H1 (cell line): ENCODE measurements at regions not wholly inside any gene's neighbourhood (a gene's known extent, or its start where the extent isn't known, plus 50 kb on each side); places are given as distances from the start of the nearest gene placed in this dataset.

ENCODE experiments used
- CTCF ChIA-PET: fragments of 300-600 bp; sonication (Branson Sonifier 250); formaldehyde crosslinking; loops from one replicate; lab custom pipeline; 2021; ENCODE audit not compliant: partially characterized antibody; lab: Charles Lee
- POLR2A ChIA-PET: fragments of 300-600 bp; sonication (Branson Sonifier 250); formaldehyde crosslinking; loops from one replicate; lab custom pipeline; 2021; ENCODE audit warnings: inconsistent platforms; ENCODE audit not compliant: partially characterized antibody; lab: Charles Lee
- DNase-seq, 2 experiments: peaks; one replicate each; pipeline versions ENCODE4 v3.0.0 to v3.0.0-alpha.2; 2010 to 2022; ENCODE audit warnings: low spot score in 2 of 2, low read depth in 1 of 2, mixed read lengths in 1 of 2
- FAIRE-seq: peaks from 2 replicates; lab custom pipeline; 2011; peaks lifted over from hg19 to GRCh38; lab: Jason Lieb, UNC
- H2AFZ ChIP-seq: 2 replicates; pipeline ENCODE4 v1.8.1; 2012; ENCODE audit warnings: low read length, inconsistent platforms
- H2AK5ac ChIP-seq: 2 replicates; pipeline ENCODE4 v1.6.1; 2013; ENCODE audit warnings: low read depth, low read length
- H2BK120ac ChIP-seq: replicated peaks from 2 replicates; pipeline ENCODE3; 2013; ENCODE audit warnings: low read depth, low read length, inconsistent platforms
- H2BK12ac ChIP-seq: 2 replicates; pipeline ENCODE4 v1.6.1; 2013; ENCODE audit warnings: low read depth, low read length
- H2BK15ac ChIP-seq: 2 replicates; pipeline ENCODE4 v1.6.1; 2013; ENCODE audit warnings: low read length
- H2BK20ac ChIP-seq: 2 replicates; pipeline ENCODE4 v1.6.1; 2013; ENCODE audit warnings: low read length
- H2BK5ac ChIP-seq: 2 replicates; pipeline ENCODE4 v1.6.1; 2013; ENCODE audit warnings: low read depth, low read length
- H3K14ac ChIP-seq: 2 replicates; pipeline ENCODE4 v1.6.1; 2013; ENCODE audit warnings: inconsistent platforms; ENCODE audit not compliant: insufficient read length
- H3K18ac ChIP-seq: 2 replicates; pipeline ENCODE4 v1.6.1; 2013; ENCODE audit warnings: low read length; ENCODE audit errors: extremely low read depth
- H3K23ac ChIP-seq: 2 replicates; pipeline ENCODE4 v1.6.1; 2013; ENCODE audit warnings: inconsistent platforms; ENCODE audit not compliant: insufficient read length
- H3K23me2 ChIP-seq: 2 replicates; pipeline ENCODE4 v1.6.1; 2013; ENCODE audit warnings: low read depth, low read length
- H3K27ac ChIP-seq: 2 replicates; pipeline ENCODE4 v1.6.1; 2011; ENCODE audit warnings: low read depth, low read length, inconsistent platforms
- H3K27me3 ChIP-seq, 4 experiments: replicated peaks in 1 of 4; 1 replicate in 1 of 4; 2 replicates in 3 of 4; pipeline versions ENCODE4 v1.6.1 to v1.8.1; 2011 to 2013; ENCODE audit warnings: low read length in 3 of 4, mild to moderate bottlenecking in 3 of 4, inconsistent platforms in 2 of 4, mixed read lengths in 2 of 4, moderate library complexity in 1 of 4; ENCODE audit not compliant: control insufficient read depth in 3 of 4, insufficient read depth in 3 of 4; ENCODE audit errors: extremely low read depth in 1 of 4
- H3K36me3 ChIP-seq, 4 experiments: 2 replicates each; pipeline versions ENCODE4 v1.6.1 to v1.8.1; 2011 to 2013; ENCODE audit warnings: mild to moderate bottlenecking in 4 of 4, low read length in 3 of 4, moderate library complexity in 2 of 4, control low read depth in 1 of 4, inconsistent platforms in 1 of 4; ENCODE audit not compliant: insufficient read depth in 4 of 4, control insufficient read depth in 2 of 4
- H3K4ac ChIP-seq: replicated peaks from 2 replicates; pipeline ENCODE3; 2013; ENCODE audit warnings: low read length, low read depth, mixed read lengths, inconsistent platforms; ENCODE audit not compliant: insufficient read length
- H3K4me1 ChIP-seq, 4 experiments: replicated peaks in 1 of 4; 1 replicate in 1 of 4; 2 replicates in 3 of 4; pipeline versions ENCODE4 v1.6.1 to v1.8.1; 2011 to 2013; ENCODE audit warnings: low read length in 3 of 4, inconsistent platforms in 2 of 4, mixed read lengths in 1 of 4; ENCODE audit not compliant: insufficient read depth in 4 of 4, control insufficient read depth in 3 of 4
- H3K4me2 ChIP-seq, 2 experiments: 2 replicates each; pipeline versions ENCODE4 v1.6.1 to v1.8.1; 2011 to 2013; ENCODE audit warnings: low read depth in 2 of 2, low read length in 2 of 2, control low read depth in 1 of 2, inconsistent platforms in 1 of 2, mild to moderate bottlenecking in 1 of 2; ENCODE audit not compliant: insufficient read depth in 1 of 2
- H3K4me3 ChIP-seq, 4 experiments: fragments of 200-600, 300-600 bp in 1 of 4; sonication (generic), shearing (Covaris generic), sonication (Bioruptor Twin) in 1 of 4; 2 replicates each; pipeline versions ENCODE4 v1.5.1 to v1.8.1; 2011 to 2016; ENCODE audit warnings: low read length in 4 of 4, low read depth in 3 of 4, control low read depth in 2 of 4, inconsistent platforms in 2 of 4, mild to moderate bottlenecking in 2 of 4, mixed read lengths in 1 of 4, moderate library complexity in 1 of 4; ENCODE audit not compliant: insufficient read depth in 2 of 4; ENCODE audit errors: extremely low read depth in 1 of 4
- H3K56ac ChIP-seq: replicated peaks from 2 replicates; pipeline ENCODE3; 2013; ENCODE audit warnings: low read depth, mild to moderate bottlenecking, mixed read lengths, low read length, inconsistent platforms; ENCODE audit not compliant: insufficient read length
- H3K79me1 ChIP-seq: 2 replicates; pipeline ENCODE4 v1.6.1; 2013; ENCODE audit warnings: low read depth, low read length, control low read depth
- H3K79me2 ChIP-seq, 2 experiments: 2 replicates each; pipeline versions ENCODE4 v1.6.1 to v1.8.1; 2012 to 2013; ENCODE audit warnings: low read length in 2 of 2, mild to moderate bottlenecking in 2 of 2, inconsistent platforms in 1 of 2; ENCODE audit not compliant: insufficient read depth in 2 of 2, control insufficient read depth in 1 of 2
- H3K9ac ChIP-seq, 4 experiments: replicated peaks in 1 of 4; 1 replicate in 1 of 4; 2 replicates in 3 of 4; pipeline versions ENCODE4 v1.6.1 to v1.8.1; 2011 to 2013; ENCODE audit warnings: low read depth in 3 of 4, low read length in 3 of 4, control low read depth in 2 of 4, mild to moderate bottlenecking in 2 of 4, moderate library complexity in 2 of 4, inconsistent platforms in 1 of 4; ENCODE audit errors: extremely low read depth in 1 of 4
- H3K9me3 ChIP-seq, 2 experiments: 2 replicates each; pipeline versions ENCODE4 v1.6.1 to v1.8.1; 2012 to 2013; ENCODE audit warnings: mild to moderate bottlenecking in 2 of 2, moderate library complexity in 2 of 2, control low read depth in 1 of 2, inconsistent platforms in 1 of 2, low read depth in 1 of 2, low read length in 1 of 2, mixed read lengths in 1 of 2; ENCODE audit not compliant: insufficient read depth in 2 of 2
- H4K20me1 ChIP-seq, 2 experiments: replicated peaks in 1 of 2; 2 replicates each; pipeline versions ENCODE3 to v1.8.1; 2011 to 2013; ENCODE audit warnings: inconsistent platforms in 2 of 2, low read length in 2 of 2, mild to moderate bottlenecking in 1 of 2; ENCODE audit not compliant: insufficient read depth in 2 of 2, control insufficient read depth in 1 of 2
- H4K5ac ChIP-seq: 2 replicates; pipeline ENCODE4 v1.6.1; 2013; ENCODE audit warnings: low read length, low read depth, mixed read lengths, inconsistent platforms; ENCODE audit not compliant: insufficient read length
- H4K8ac ChIP-seq: 2 replicates; pipeline ENCODE4 v1.8.0; 2013; ENCODE audit warnings: mild to moderate bottlenecking, moderate library complexity, low read length, inconsistent platforms; ENCODE audit not compliant: insufficient read depth; ENCODE audit errors: extremely low read depth
- H4K91ac ChIP-seq: replicated peaks from 2 replicates; pipeline ENCODE3; 2013; ENCODE audit warnings: low read length, mixed read lengths, inconsistent platforms; ENCODE audit not compliant: insufficient read length
- ASH2L ChIP-seq: fragments of 200-600, 300-600 bp; sonication (generic); IDR thresholded peaks from one replicate; pipeline ENCODE4 v1.7.1; 2017; ENCODE audit warnings: low read length
- BCL11A ChIP-seq, 2 experiments: IDR thresholded peaks; one replicate each; pipeline ENCODE4 v1.6.1; 2011; ENCODE audit warnings: low read depth in 2 of 2, low read length in 2 of 2, mild to moderate bottlenecking in 2 of 2
- CHD1 ChIP-seq: IDR thresholded peaks from 2 replicates; pipeline ENCODE4 v1.6.1; 2012; ENCODE audit warnings: low read depth, low read length, improper control_type of control experiment
- CREB1 ChIP-seq: IDR thresholded peaks from 2 replicates; pipeline ENCODE4 v1.6.1; 2012; ENCODE audit warnings: inconsistent platforms
- GABPA ChIP-seq: IDR thresholded peaks from 2 replicates; pipeline ENCODE4 v1.6.1; 2011; ENCODE audit warnings: mild to moderate bottlenecking, low read length, moderate library complexity, borderline replicate concordance; ENCODE audit not compliant: insufficient read depth
- HDAC6 ChIP-seq: IDR thresholded peaks from one replicate; pipeline ENCODE4 v1.7.1; 2012; ENCODE audit warnings: low read depth, mild to moderate bottlenecking, inconsistent platforms, low read length, moderate library complexity
- NRF1 ChIP-seq: IDR thresholded peaks from 2 replicates; pipeline ENCODE4 v1.6.1; 2011; ENCODE audit warnings: mild to moderate bottlenecking, low read depth, low read length, improper control_type of control experiment
- POU5F1 ChIP-seq: IDR thresholded peaks from 2 replicates; pipeline ENCODE4 v1.6.1; 2011; ENCODE audit warnings: low read depth, mild to moderate bottlenecking, low read length, moderate library complexity
- RBBP5 ChIP-seq: IDR thresholded peaks from 2 replicates; pipeline ENCODE4 v1.7.1; 2012; ENCODE audit warnings: low read depth, mild to moderate bottlenecking, inconsistent platforms, low read length, moderate library complexity, borderline replicate concordance
- SIRT6 ChIP-seq: IDR thresholded peaks from one replicate; pipeline ENCODE4 v1.7.1; 2012; ENCODE audit warnings: low read length, inconsistent platforms
- SP1 ChIP-seq: IDR thresholded peaks from 2 replicates; pipeline ENCODE4 v1.6.1; 2011; ENCODE audit warnings: low read depth, low read length
- WGBS, 2 experiments: shearing (Covaris generic) in 1 of 2; methylation state at CpG; one replicate each; pipeline versions ENCODE4 v1.1.6 to v1.1.7; 2013 to 2015; ENCODE audit warnings: low lambda C conversion rate in 2 of 2, mixed read lengths in 2 of 2, inconsistent platforms in 1 of 2, low coverage in 1 of 2, missing lambda C conversion rate in 1 of 2; ENCODE audit not compliant: insufficient replicate concordance in 2 of 2, insufficient coverage in 1 of 2, insufficient read length in 1 of 2; ENCODE audit errors: extremely low coverage in 1 of 2, missing lambda C conversion rate in 1 of 2; 5-methylcytosine and 5-hydroxymethylcytosine counted together
- TF ChIP-seq, protein P1 (sequence below): IDR thresholded peaks from 2 replicates; pipeline ENCODE4 v1.6.1; 2012; ENCODE audit warnings: inconsistent platforms
- TF ChIP-seq, protein P2 (sequence below): IDR thresholded peaks from 2 replicates; pipeline ENCODE4 v1.6.1; 2012; ENCODE audit warnings: low read length, inconsistent platforms

DNA sequence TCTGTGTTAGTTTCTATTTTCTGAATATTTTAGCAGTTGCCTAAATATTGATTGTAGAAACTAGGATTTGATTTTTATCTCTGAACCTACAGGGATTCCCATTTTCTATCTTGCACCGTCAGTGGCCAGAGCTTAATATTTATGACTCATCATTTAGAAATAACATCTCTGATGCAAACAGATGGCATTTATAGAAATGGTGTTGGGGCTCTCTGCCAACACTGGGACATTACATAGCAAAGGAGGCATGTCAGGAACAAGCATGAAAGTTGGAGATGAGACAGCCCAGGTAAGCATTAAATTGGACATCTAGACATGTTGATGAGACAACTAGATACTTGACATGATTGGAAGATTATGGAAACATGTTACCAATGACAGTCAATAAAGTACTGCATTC lies 165.3 kb upstream of the SYT4 start:
- H4K5ac ChIP-seq, result no peak overlapping the region
- H4K8ac ChIP-seq, result no peak overlapping the region
- H3K27me3 ChIP-seq, result no peaks in the 10 kb centered on the region
- H3K14ac ChIP-seq, result no peak overlapping the region
- H2AK5ac ChIP-seq, result no peak overlapping the region
- H4K91ac ChIP-seq, result no peak overlapping the region
- no peak overlapping the region for H3K23ac ChIP-seq
- ChIA-PET CTCF (no interaction called here), POLR2A (no interaction called here)
- no peak overlapping the region for H2BK20ac ChIP-seq
- FAIRE-seq, result no peak
- TF ChIP-seq, protein P1, sequence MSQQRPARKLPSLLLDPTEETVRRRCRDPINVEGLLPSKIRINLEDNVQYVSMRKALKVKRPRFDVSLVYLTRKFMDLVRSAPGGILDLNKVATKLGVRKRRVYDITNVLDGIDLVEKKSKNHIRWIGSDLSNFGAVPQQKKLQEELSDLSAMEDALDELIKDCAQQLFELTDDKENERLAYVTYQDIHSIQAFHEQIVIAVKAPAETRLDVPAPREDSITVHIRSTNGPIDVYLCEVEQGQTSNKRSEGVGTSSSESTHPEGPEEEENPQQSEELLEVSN, result no peak
- TF ChIP-seq NRF1, result no peak
- TF ChIP-seq BCL11A (IDR thresholded peaks at IDR 0.05; ENCODE audit: low read depth in 2 of 2, low read length in 2 of 2), result no peak
- no peak for TF ChIP-seq SIRT6
- TF ChIP-seq HDAC6, result no peak
- no peak for TF ChIP-seq CHD1
- TF ChIP-seq POU5F1, result no peak
- no peak for TF ChIP-seq ASH2L
- no peak for TF ChIP-seq GABPA
- no peak for TF ChIP-seq RBBP5
- no peak for TF ChIP-seq CREB1
- TF ChIP-seq SP1, result no peak
- TF ChIP-seq, protein P2, sequence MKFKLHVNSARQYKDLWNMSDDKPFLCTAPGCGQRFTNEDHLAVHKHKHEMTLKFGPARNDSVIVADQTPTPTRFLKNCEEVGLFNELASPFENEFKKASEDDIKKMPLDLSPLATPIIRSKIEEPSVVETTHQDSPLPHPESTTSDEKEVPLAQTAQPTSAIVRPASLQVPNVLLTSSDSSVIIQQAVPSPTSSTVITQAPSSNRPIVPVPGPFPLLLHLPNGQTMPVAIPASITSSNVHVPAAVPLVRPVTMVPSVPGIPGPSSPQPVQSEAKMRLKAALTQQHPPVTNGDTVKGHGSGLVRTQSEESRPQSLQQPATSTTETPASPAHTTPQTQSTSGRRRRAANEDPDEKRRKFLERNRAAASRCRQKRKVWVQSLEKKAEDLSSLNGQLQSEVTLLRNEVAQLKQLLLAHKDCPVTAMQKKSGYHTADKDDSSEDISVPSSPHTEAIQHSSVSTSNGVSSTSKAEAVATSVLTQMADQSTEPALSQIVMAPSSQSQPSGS, result no peak
- H4K20me1 ChIP-seq, result no peaks in the 10 kb centered on the region
- peaks cover 6 to 8% of the 10 kb centered on the region in 2 experiments; a peak in 2 of 4 replicates for H3K9me3 ChIP-seq
- H2BK5ac ChIP-seq, result no peak overlapping the region
- no peak overlapping the region for H3K4me2 ChIP-seq
- H2AFZ ChIP-seq, result no peak overlapping the region
- no peak overlapping the region for H2BK12ac ChIP-seq
- H3K56ac ChIP-seq, result no peak overlapping the region
- H3K27ac ChIP-seq, result no peak overlapping the region
- no peak overlapping the region for H3K4me3 ChIP-seq
- no peaks in the 10 kb centered on the region for H3K36me3 ChIP-seq
- H2BK15ac ChIP-seq, result no peak overlapping the region
- 100% methylated on average over 1 of the region's 1 CpG; no CpG with 5 or more reads in 1 of the 2 experiments for WGBS, 2 experiments
- H3K4me1 ChIP-seq, result no peaks in the 10 kb centered on the region
- H3K79me2 ChIP-seq, result no peaks in the 10 kb centered on the region
- H3K9ac ChIP-seq, result no peak overlapping the region
- H2BK120ac ChIP-seq, result no peak overlapping the region
- no peaks in the 10 kb centered on the region for H3K23me2 ChIP-seq
- H3K18ac ChIP-seq, result no peak overlapping the region
- no peaks in the 10 kb centered on the region for H3K79me1 ChIP-seq
- no peak for DNase-seq
- H3K4ac ChIP-seq, result no peak overlapping the region
